Posterior vena cava (tissue), 2 donors: ENCODE measurements at regions not wholly inside any gene's neighbourhood (a gene's known extent, or its start where the extent isn't known, plus 50 kb on each side); places are given as distances from the start of the nearest gene placed in this dataset.
"Not testable (repeated sequence)": the region's sequence is repeated elsewhere in the genome, so short reads cannot be mapped to it uniquely, and the experiment has no call there.

Experiments
- DNase-seq: peaks from one replicate; pipeline ENCODE4 v3.0.0-alpha.2; 2020; ENCODE audit warnings: low spot score
- intact Hi-C, 2 donors: fragments of 100-400 bp; cut with DNase I; formaldehyde crosslinking; loops; one replicate each; pipeline versions ENCODE4 v1.14.1 to v1.14.2; 2022 to 2023
- donor health status: DM: yes; HTN: yes; CAD: no.
- donor health status: DM: yes; HTN: yes; CAD: no.

DNA sequence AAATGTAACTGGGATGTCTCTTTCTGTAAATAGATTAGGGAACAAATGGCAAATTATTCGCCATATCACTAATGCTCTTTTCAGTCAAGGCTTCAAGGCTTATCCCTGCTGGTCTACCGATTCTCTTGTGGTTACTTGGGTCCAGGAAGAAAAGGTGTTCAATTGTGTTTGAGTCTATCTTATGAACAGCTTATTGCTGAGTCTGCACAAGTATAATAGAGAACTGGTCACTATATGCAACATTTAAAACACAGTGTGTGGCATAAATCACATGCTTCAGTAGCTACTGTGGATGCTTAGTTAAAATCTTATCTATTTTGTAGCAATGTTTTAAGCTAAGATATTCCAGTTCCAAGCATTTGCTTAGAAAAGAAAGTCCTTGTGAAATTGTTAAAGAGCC lies 274.2 kb upstream of the FAM174A start:
- intact Hi-C loops: no loop called here
- no peak for DNase-seq

- intact Hi-C loops: no loop called here
- DNase-seq: no peak
Observed at GRCh38 chr5:100252944-100253343, 282.2 kb upstream of the FAM174A start.

GRCh38 chr5:100252037-100252436 lies 283.1 kb upstream of the FAM174A start:
- no peak for DNase-seq
- intact Hi-C loops: no loop called here

- intact Hi-C loops: no loop called here
- DNase-seq: peak; percentile 50
Observed at GRCh38 chr5:100249884-100250269, 285.3 kb upstream of the FAM174A start.

DNA sequence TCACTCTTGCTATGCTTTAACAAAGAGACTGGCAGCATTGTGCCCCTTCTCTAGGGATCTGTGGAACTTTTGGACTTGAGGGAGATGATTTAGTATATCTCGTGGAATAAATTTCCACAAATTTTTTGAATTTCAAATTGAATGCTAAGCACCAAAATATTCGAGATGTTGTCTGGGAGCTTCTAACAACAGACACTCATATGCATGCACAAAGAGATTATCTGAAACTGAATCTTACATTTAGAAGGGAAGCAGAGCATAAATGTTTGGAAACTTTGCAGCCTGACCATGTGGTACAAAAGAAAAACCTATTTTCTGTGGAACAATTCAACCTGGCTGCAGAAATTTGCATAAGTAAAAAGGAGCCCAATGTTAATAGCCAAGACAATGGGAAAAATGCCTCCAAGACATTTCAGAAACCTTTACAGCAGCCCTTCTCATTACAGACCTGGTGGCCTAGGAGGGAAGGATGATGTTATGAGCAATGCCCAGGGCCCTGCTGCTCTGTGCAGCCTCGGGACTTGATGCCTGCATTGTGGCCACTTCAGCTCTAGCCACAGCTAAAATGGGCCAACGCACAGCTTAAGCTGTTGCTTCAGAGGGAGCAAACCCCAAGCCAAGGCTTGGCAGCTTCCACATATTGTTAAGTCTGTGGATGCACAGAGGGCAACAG lies 285.8 kb upstream of the FAM174A start:
- intact Hi-C loops: no loop called here
- DNase-seq: no peak

DNA sequence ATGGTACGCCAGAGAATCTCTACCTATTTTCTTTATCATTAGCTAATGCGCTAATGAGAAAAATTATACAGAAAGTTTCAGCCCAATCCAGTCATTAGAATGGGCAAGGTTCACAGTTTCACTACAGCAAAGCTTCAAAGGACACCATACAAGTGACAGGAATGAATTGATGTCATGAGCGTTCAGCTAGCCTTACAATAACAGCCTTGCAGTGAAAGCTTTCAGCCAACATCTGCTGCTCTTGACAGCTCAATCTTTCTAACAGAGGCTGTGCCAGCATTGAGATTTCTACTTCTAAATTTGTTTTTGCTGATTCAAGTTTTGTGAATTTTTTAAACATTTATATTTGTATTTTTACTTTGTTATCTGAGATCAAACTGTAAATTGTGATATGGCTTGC lies 302.4 kb upstream of the FAM174A start:
- intact Hi-C loops: no loop called here
- DNase-seq: no peak

DNA sequence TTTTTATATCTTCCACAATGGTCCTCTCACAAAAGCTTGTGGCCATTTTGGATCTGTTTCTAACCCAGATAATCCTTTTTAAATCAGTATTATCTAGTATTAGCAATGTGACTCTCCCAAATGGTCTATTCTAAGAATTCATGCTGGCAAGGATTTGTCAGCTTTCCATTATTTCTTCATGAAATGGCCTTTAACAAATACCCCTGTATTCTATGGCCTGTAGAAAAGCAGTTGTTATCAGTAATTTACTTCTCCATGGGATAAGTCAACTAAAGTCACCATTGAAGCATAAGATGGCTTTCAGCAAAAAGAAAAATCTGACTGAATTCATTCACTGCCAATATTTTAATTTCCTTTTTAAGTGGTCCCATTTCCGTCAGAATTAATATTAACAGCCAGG lies 346.4 kb upstream of the FAM174A start:
- DNase-seq: no peak
- intact Hi-C loops: no loop called here

- no peak for DNase-seq
Observed at GRCh38 chr5:100188339-100188738, 346.8 kb upstream of the FAM174A start.

GRCh38 chr5:100186181-100186580 lies 349.0 kb upstream of the FAM174A start:
- DNase-seq: no peak
- intact Hi-C loops: no loop called here

More at GRCh38 chr5:100188339-100188738, 346.8 kb upstream of the FAM174A start:
- intact Hi-C loops: no loop called here

DNA sequence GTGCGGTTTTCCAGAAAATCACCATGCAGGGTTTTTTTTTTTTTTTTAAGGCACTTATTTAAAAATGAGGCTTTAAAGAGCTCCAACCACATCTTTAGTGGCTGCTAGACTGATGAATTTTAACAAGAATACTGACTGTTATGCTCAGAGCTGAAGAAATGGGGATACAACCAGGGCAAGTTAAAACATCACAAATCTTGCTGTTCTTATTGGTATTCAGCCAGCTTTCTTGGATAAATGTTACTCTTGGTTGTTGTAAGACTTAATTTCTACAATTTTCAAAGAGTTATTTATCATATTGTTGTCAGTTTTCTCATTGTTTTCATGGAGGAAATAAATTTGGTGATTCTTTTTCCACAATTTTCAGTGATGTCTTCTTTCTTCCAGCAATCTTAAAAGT lies 352.8 kb upstream of the FAM174A start:
- DNase-seq: no peak
- intact Hi-C loops: no loop called here

GRCh38 chr5:100175346-100175745 lies 359.8 kb upstream of the FAM174A start:
- intact Hi-C loops: no loop called here
- no peak for DNase-seq

DNA sequence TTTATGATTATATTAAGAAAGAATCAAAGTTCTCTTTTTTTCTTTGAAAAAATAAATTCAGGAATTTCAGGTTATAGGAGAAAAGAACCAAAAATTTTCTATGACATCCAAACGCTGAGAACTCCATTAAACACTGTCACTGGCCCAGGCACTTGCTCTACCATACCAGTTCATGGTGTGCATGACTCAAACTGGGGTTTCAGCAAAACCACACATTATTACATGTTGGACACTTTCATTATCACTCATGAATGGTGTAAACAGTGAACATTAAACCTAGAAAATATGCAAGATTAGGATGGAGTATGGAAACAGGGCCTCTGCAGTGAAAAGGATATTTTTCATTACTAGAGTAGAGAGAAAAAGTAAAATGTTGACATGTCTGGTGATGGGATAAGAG lies 369.9 kb upstream of the FAM174A start:
- no peak for DNase-seq
- intact Hi-C loops: no loop called here

DNA sequence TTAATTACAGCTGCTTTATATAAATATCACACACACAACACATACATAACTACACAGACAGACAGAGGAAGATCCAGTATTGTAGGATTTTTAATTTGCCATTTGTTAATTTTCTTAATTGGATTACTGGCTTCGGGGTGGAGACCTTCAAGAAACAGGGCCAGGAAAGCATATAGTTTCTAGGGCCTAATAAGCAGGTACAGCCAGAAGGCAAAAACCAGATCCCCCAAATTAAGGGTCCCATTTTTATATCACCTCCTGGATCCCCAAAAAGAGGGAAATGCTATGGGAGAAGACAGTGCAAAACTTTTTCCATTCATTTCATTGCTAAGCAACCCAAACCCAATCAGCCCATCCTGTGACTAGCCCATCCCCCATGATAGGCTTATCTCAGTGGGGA lies 373.3 kb upstream of the FAM174A start:
- intact Hi-C loops: no loop called here
- no peak for DNase-seq

DNA sequence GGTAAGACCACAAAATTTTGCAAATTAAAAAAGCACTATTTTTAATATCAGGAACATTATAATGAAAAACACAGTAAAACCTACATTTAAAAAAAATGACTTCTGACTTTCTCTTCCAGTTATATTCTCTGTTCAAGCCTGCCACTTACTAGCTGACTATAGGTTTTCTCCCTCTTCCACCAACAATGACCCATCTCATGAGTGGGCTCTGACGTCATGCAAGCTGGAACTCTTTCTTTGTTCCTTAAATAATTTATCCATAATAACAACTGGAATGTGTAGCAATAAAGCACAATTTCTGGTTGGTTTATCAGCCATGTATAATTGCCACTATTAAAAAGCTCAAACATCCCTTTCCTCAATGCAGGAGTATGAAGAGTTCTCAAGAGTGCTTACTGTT lies 378.1 kb upstream of the FAM174A start:
- DNase-seq: no peak
- intact Hi-C loops: no loop called here

DNA sequence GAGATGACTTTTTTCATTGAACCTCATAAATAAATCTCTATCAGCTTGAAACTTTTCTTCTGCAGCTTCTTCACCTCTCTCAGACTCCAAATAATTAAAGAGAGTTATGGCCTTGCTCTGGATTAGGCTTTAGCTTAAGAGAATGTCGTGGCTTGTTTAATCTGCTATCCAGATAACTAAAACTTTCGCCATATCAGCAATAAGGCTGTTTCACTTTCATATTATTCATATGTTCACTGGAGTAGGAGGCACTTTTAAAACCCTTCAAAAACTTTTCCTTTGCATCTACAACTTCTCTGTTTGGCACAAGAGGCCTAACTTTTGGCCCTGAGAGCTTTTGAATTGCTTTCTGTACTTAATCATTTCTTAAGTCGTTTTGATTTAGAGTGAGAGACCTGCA lies 386.9 kb upstream of the FAM174A start:
- intact Hi-C loops: no loop called here
- DNase-seq: no peak

- intact Hi-C loops: no loop called here
- DNase-seq: no peak
Observed at GRCh38 chr5:100142607-100143006, 392.6 kb upstream of the FAM174A start.

- intact Hi-C loops: no loop called here
- DNase-seq: no peak
Observed at GRCh38 chr5:100131161-100131560, 404.0 kb upstream of the FAM174A start.

DNA sequence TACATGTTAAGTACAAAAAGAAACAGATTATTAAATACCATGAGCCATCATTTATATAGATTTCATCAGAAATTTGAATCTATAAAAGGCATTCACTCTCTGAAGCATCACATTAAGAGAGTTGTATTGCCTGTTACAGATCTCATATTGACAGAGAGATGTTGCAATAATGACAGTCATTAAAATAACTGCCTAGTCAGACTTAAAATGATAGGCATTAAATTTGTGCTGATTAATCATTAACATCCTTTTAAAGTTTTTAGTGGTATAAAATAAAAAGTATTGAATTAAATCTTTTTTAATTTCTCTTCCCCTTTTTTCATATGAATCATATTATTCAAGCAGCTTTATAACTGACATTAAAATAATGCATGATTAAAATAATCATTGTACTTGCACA lies 404.9 kb upstream of the FAM174A start:
- DNase-seq: no peak
- intact Hi-C loops: no loop called here

DNA sequence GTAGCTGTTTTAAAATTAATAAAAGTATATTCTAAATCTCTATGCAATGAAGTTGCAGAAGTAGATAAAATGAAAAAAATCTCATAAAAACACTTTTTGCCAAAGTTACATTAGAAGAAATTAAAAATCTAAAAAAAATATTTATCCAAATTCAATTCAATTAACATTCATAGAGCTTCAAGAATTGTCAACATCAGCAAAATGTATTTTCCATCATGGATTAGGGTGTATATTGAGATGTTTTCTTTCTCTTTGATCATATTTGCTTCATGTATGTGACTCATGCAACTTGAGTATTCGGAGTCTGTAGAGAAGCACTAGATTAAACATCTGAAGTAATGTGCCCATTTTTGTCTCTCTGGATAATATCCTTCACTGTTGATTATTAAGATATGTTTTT lies 415.3 kb upstream of the FAM174A start:
- DNase-seq: no peak
- intact Hi-C loops: no loop called here

GRCh38 chr5:100110497-100110896 lies 424.7 kb upstream of the FAM174A start:
- intact Hi-C loops: no loop called here
- DNase-seq: no peak

- intact Hi-C loops: no loop called here
- DNase-seq: peak; percentile 57
Observed at GRCh38 chr5:100108883-100109282, 426.3 kb upstream of the FAM174A start.

- intact Hi-C loops, DNase-seq: not testable (repeated sequence)
Observed at GRCh38 chr5:100103592-100104119, 431.5 kb upstream of the FAM174A start.
